ENCODE measurements at regions not wholly inside any gene's neighbourhood (a gene's known extent, or its start where the extent isn't known, plus 50 kb on each side); places are given as distances from the start of the nearest gene placed in this dataset.

DNA sequence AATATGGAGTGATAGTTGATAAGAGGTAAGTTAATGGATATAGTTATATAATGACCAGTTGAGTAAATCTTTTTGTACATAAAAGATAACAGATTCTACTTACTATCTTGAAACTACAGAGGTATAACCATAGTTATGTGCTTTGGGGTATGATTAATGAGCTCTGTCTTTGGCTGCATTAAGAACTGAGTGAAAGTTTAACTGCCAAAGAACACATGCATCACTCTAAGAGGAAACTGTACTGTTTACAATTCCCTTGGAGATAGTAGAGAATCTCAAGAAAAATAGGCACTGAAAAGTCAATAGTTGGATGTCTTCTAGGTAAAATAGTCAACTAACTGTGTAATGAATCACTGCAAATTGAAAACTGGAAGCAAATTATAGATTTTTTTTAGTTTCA lies 1129.5 kb downstream of the EPHA7 start:
- ChIA-PET POLR2A (ENCODE audit: unreplicated experiment) (no interaction called here), CTCF (no interaction called here)
- Histone ChIP-seq H3K27me3 (ENCODE audit: low read length) (no peaks in the 10 kb centered on the region), H3K79me2 (ENCODE audit: low read length) (no peaks in the 10 kb centered on the region), H3K36me3 (ENCODE audit: low read depth, low read length) (no peaks in the 10 kb centered on the region), H3K27ac (ENCODE audit: low read length) (no peak overlapping the region), H3K4me3 (ENCODE audit: low read length) (no peak overlapping the region), H4K20me1 (ENCODE audit: low read length) (no peaks in the 10 kb centered on the region), H3K4me1 (ENCODE audit: insufficient read depth, low read length) (no peaks in the 10 kb centered on the region), H3K9me3 (ENCODE audit: low read length) (no peaks in the 10 kb centered on the region), H3K9me2 (replicated peaks; ENCODE audit: low read length) (no peaks in the 10 kb centered on the region), H2AFZ (ENCODE audit: low read length) (no peak overlapping the region), H3K9ac (ENCODE audit: low read length) (no peak overlapping the region), H3K4me2 (ENCODE audit: low read length) (no peak overlapping the region), H3F3A (ENCODE audit: low read length, unreplicated experiment) (no peaks in the 10 kb centered on the region)
- DNase-seq: peak; percentile 2
- TF ChIP-seq EZH2 (IDR thresholded peaks at IDR 0.05; ENCODE audit: low read length, unreplicated experiment) (no peak), EZH2phosphoT487 (IDR thresholded peaks at IDR 0.05; ENCODE audit: borderline replicate concordance, low read length) (no peak)
- TF ChIP-seq, protein P1, sequence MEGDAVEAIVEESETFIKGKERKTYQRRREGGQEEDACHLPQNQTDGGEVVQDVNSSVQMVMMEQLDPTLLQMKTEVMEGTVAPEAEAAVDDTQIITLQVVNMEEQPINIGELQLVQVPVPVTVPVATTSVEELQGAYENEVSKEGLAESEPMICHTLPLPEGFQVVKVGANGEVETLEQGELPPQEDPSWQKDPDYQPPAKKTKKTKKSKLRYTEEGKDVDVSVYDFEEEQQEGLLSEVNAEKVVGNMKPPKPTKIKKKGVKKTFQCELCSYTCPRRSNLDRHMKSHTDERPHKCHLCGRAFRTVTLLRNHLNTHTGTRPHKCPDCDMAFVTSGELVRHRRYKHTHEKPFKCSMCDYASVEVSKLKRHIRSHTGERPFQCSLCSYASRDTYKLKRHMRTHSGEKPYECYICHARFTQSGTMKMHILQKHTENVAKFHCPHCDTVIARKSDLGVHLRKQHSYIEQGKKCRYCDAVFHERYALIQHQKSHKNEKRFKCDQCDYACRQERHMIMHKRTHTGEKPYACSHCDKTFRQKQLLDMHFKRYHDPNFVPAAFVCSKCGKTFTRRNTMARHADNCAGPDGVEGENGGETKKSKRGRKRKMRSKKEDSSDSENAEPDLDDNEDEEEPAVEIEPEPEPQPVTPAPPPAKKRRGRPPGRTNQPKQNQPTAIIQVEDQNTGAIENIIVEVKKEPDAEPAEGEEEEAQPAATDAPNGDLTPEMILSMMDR (conservative IDR thresholded peaks at IDR 0.05; ENCODE audit: low read depth, low read length): no peak
- intact Hi-C loops (cut with micrococcal nuclease): no loop called here
- no TSS peak for BruUV-seq (replicated peaks)
- peak; percentile 75 for ATAC-seq

- ChIA-PET CTCF (no interaction called here), POLR2A (ENCODE audit: unreplicated experiment) (no interaction called here)
- no peak overlapping the region for H3K9ac ChIP-seq (ENCODE audit: low read length)
- intact Hi-C loops (cut with micrococcal nuclease): no loop called here
- no peaks in the 10 kb centered on the region for H3K27me3 ChIP-seq (ENCODE audit: low read length)
- H3F3A ChIP-seq (ENCODE audit: low read length, unreplicated experiment): no peaks in the 10 kb centered on the region
- H3K4me1 ChIP-seq (ENCODE audit: insufficient read depth, low read length): no peaks in the 10 kb centered on the region
- ATAC-seq (no peak), DNase-seq (no peak)
- H3K4me3 ChIP-seq (ENCODE audit: low read length): no peak overlapping the region
- H3K27ac ChIP-seq (ENCODE audit: low read length): no peak overlapping the region
- no TSS peak for BruUV-seq (replicated peaks)
- H3K79me2 ChIP-seq (ENCODE audit: low read length): no peaks in the 10 kb centered on the region
- H3K9me2 ChIP-seq (replicated peaks; ENCODE audit: low read length): no peaks in the 10 kb centered on the region
- no peaks in the 10 kb centered on the region for H3K9me3 ChIP-seq (ENCODE audit: low read length)
- TF ChIP-seq EZH2 (IDR thresholded peaks at IDR 0.05; ENCODE audit: low read length, unreplicated experiment) (no peak), EZH2phosphoT487 (IDR thresholded peaks at IDR 0.05; ENCODE audit: borderline replicate concordance, low read length) (no peak)
- TF ChIP-seq, protein P1 (conservative IDR thresholded peaks at IDR 0.05; ENCODE audit: low read depth, low read length): no peak
- H2AFZ ChIP-seq (ENCODE audit: low read length): no peak overlapping the region
- no peaks in the 10 kb centered on the region for H3K36me3 ChIP-seq (ENCODE audit: low read depth, low read length)
- no peaks in the 10 kb centered on the region for H4K20me1 ChIP-seq (ENCODE audit: low read length)
- H3K4me2 ChIP-seq (ENCODE audit: low read length): no peak overlapping the region
Observed at GRCh38 chr6:92281571-92282076, 1137.7 kb downstream of the EPHA7 start.

DNA sequence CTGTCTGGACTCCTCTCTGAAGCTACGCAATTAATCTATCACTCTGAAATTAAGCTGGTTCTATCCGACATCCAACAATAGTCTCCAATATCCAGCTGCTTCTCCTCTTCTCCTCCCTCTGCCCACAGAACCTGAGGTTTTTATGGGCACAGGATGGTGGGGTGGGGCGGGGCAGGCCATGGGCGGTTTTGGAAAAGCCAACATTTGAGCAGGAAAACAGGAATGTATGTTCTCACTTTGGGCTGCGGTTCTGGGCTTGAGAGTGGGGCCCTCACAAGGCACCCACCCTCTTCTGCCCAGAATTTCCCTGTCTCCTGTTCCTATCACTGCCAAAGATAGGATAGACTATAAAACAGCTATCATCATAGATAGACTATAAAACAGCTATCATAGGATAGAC lies 1144.2 kb downstream of the EPHA7 start:
- no TSS peak for BruUV-seq (replicated peaks)
- Histone ChIP-seq H3K9me3 (ENCODE audit: low read length) (no peaks in the 10 kb centered on the region), H3K79me2 (ENCODE audit: low read length) (no peaks in the 10 kb centered on the region), H3K4me1 (ENCODE audit: insufficient read depth, low read length) (no peaks in the 10 kb centered on the region), H3K9me2 (replicated peaks; ENCODE audit: low read length) (no peaks in the 10 kb centered on the region), H4K20me1 (ENCODE audit: low read length) (no peaks in the 10 kb centered on the region), H3K4me2 (ENCODE audit: low read length) (no peak overlapping the region), H3K27ac (ENCODE audit: low read length) (no peak overlapping the region), H3F3A (ENCODE audit: low read length, unreplicated experiment) (no peaks in the 10 kb centered on the region), H3K36me3 (ENCODE audit: low read depth, low read length) (no peaks in the 10 kb centered on the region), H2AFZ (ENCODE audit: low read length) (no peak overlapping the region), H3K9ac (ENCODE audit: low read length) (no peak overlapping the region), H3K27me3 (ENCODE audit: low read length) (no peaks in the 10 kb centered on the region), H3K4me3 (ENCODE audit: low read length) (no peak overlapping the region)
- ATAC-seq (no peak), DNase-seq (no peak)
- POLR2A ChIA-PET (ENCODE audit: unreplicated experiment): no interaction called here
- intact Hi-C loops (cut with micrococcal nuclease): no loop called here
- CTCF ChIA-PET: no interaction called here
- TF ChIP-seq, protein P1 (conservative IDR thresholded peaks at IDR 0.05; ENCODE audit: low read depth, low read length): no peak
- TF ChIP-seq EZH2phosphoT487 (IDR thresholded peaks at IDR 0.05; ENCODE audit: borderline replicate concordance, low read length) (no peak), EZH2 (IDR thresholded peaks at IDR 0.05; ENCODE audit: low read length, unreplicated experiment) (no peak)

All from PC-3 (cell line).